Naive thymus-derived CD8-positive, alpha-beta T cell (primary cell): ENCODE measurements at regions not wholly inside any gene's neighbourhood (a gene's known extent, or its start where the extent isn't known, plus 50 kb on each side); places are given as distances from the start of the nearest gene placed in this dataset.
"Not testable (repeated sequence)": the region's sequence is repeated elsewhere in the genome, so short reads cannot be mapped to it uniquely, and the experiment has no call there.

Experiments used
- ATAC-seq, 2 donors: fragments of 150-1000 bp; cut with Tn5 transposase in 1 of 2; sonication (Bioruptor Pico), chemical (Tn5 transposase) in 1 of 2; 1 replicate in 1 of 2; 2 replicates in 1 of 2; pipeline ENCODE4 v1.10.0; 2021; ENCODE audit warnings: mild to moderate bottlenecking in 2 of 2, moderate library complexity in 2 of 2
- POLR2A ChIA-PET: fragments of 350-600 bp; sonication (Branson Sonifier 250); formaldehyde crosslinking; loops from one replicate; lab custom pipeline; 2021; ENCODE audit warnings: antibody characterized with exemption; lab: Charles Lee
- DNase-seq, 10 donors: peaks; one replicate each; pipeline versions ENCODE4 v3.0.0 to v3.0.0-alpha.2; 2020 to 2022
- H3K27ac Mint-ChIP-seq, 10 donors: one replicate each; pipeline ENCODE4 v1.8.0; 2020 to 2022; ENCODE audit warnings: mild to moderate bottlenecking in 10 of 10, mixed read lengths in 10 of 10, moderate library complexity in 4 of 10, inconsistent platforms in 1 of 10
- H3K27me3 Mint-ChIP-seq, 5 donors: one replicate each; pipeline ENCODE4 v1.8.0; 2021 to 2022; ENCODE audit warnings: mixed read lengths in 5 of 5
- H3K36me3 Mint-ChIP-seq, 3 donors: one replicate each; pipeline ENCODE4 v1.8.0; 2020 to 2022; ENCODE audit warnings: mixed read lengths in 3 of 3, mild to moderate bottlenecking in 2 of 3, inconsistent platforms in 1 of 3
- H3K4me1 Mint-ChIP-seq, 4 donors: one replicate each; pipeline ENCODE4 v1.8.0; 2021 to 2022; ENCODE audit warnings: mixed read lengths in 4 of 4
- H3K4me3 Mint-ChIP-seq, 10 donors: one replicate each; pipeline ENCODE4 v1.8.0; 2020 to 2022; ENCODE audit warnings: mild to moderate bottlenecking in 10 of 10, mixed read lengths in 10 of 10, moderate library complexity in 6 of 10, inconsistent platforms in 1 of 10
- H3K9me3 Mint-ChIP-seq, 9 donors: one replicate each; pipeline ENCODE4 v1.8.0; 2020 to 2022; ENCODE audit warnings: mixed read lengths in 9 of 9, mild to moderate bottlenecking in 3 of 9, inconsistent platforms in 1 of 9, moderate library complexity in 1 of 9

- Mint-ChIP-seq H3K27me3 (peaks cover 0 to 6% (median 0%) of the 10 kb centered on the region in 5 donors), H3K9me3 (peaks cover 0 to 10% (median 2%) of the 10 kb centered on the region in 9 donors), H3K27ac (no peak overlapping the region), H3K4me3 (no peak overlapping the region), H3K4me1 (no peaks in the 10 kb centered on the region), H3K36me3 (peaks cover 0 to 4% (median 0%) of the 10 kb centered on the region in 3 donors)
- DNase-seq (no peak), ATAC-seq (no peak)
- POLR2A ChIA-PET: no interaction called here
These were observed 291.9 kb downstream of the SH3GL2 start for GRCh38 chr9:17870722-17871121.

- DNase-seq (no peak), ATAC-seq (no peak)
- POLR2A ChIA-PET: no interaction called here
- Mint-ChIP-seq H3K4me3 (no peak overlapping the region), H3K9me3 (peaks cover 0 to 10% (median 2%) of the 10 kb centered on the region in 9 donors), H3K36me3 (peaks cover 0 to 4% (median 0%) of the 10 kb centered on the region in 3 donors), H3K4me1 (no peaks in the 10 kb centered on the region), H3K27ac (no peak overlapping the region), H3K27me3 (no peaks in the 10 kb centered on the region)
These were observed 292.5 kb downstream of the SH3GL2 start for GRCh38 chr9:17871213-17871890.

GRCh38 chr9:17875886-17876285 is 297.0 kb downstream of the SH3GL2 start:
- H3K9me3 Mint-ChIP-seq: peaks cover 0 to 8% (median 0%) of the 10 kb centered on the region in 9 donors
- DNase-seq: no peak
- H3K27ac Mint-ChIP-seq: no peak overlapping the region
- POLR2A ChIA-PET: no interaction called here
- ATAC-seq: no peak
- H3K27me3 Mint-ChIP-seq: no peaks in the 10 kb centered on the region
- H3K4me3 Mint-ChIP-seq: no peak overlapping the region
- H3K4me1 Mint-ChIP-seq: no peaks in the 10 kb centered on the region
- H3K36me3 Mint-ChIP-seq: peaks cover 0 to 4% (median 0%) of the 10 kb centered on the region in 3 donors

- H3K27ac Mint-ChIP-seq: no peak overlapping the region
- no peaks in the 10 kb centered on the region for H3K4me1 Mint-ChIP-seq
- peaks cover 0 to 4% (median 0%) of the 10 kb centered on the region in 3 donors for H3K36me3 Mint-ChIP-seq
- POLR2A ChIA-PET: no interaction called here
- ATAC-seq (no peak), DNase-seq (no peak)
- peaks cover 0 to 8% (median 0%) of the 10 kb centered on the region in 9 donors for H3K9me3 Mint-ChIP-seq
- no peaks in the 10 kb centered on the region for H3K27me3 Mint-ChIP-seq
- no peak overlapping the region for H3K4me3 Mint-ChIP-seq
These were observed 297.8 kb downstream of the SH3GL2 start for GRCh38 chr9:17876687-17877086.

- no peak for DNase-seq
- H3K4me3 Mint-ChIP-seq: no peak overlapping the region
- ATAC-seq: no peak
These were observed 300.0 kb downstream of the SH3GL2 start for GRCh38 chr9:17878810-17879370.

GRCh38 chr9:17881371-17881770 is 302.5 kb downstream of the SH3GL2 start:
- H3K4me1 Mint-ChIP-seq: no peaks in the 10 kb centered on the region
- no peaks in the 10 kb centered on the region for H3K36me3 Mint-ChIP-seq
- POLR2A ChIA-PET: no interaction called here
- no peak overlapping the region for H3K4me3 Mint-ChIP-seq
- peaks cover 0 to 6% (median 0%) of the 10 kb centered on the region in 5 donors for H3K27me3 Mint-ChIP-seq
- peaks cover 0 to 3% (median 0%) of the 10 kb centered on the region in 9 donors for H3K9me3 Mint-ChIP-seq
- ATAC-seq (no peak), DNase-seq (no peak)
- H3K27ac Mint-ChIP-seq: no peak overlapping the region

More at GRCh38 chr9:17878810-17879370, 300.0 kb downstream of the SH3GL2 start:
- Mint-ChIP-seq H3K27ac (no peak overlapping the region), H3K36me3 (no peaks in the 10 kb centered on the region), H3K4me1 (no peaks in the 10 kb centered on the region), H3K9me3 (peaks cover 0 to 3% (median 0%) of the 10 kb centered on the region in 9 donors), H3K27me3 (peaks cover 0 to 3% (median 0%) of the 10 kb centered on the region in 5 donors)
- POLR2A ChIA-PET: no interaction called here

- Mint-ChIP-seq H3K27me3 (peaks cover 0 to 6% (median 0%) of the 10 kb centered on the region in 5 donors), H3K36me3 (no peaks in the 10 kb centered on the region), H3K4me3 (no peak overlapping the region), H3K4me1 (no peaks in the 10 kb centered on the region), H3K9me3 (peaks cover 0 to 12% (median 0%) of the 10 kb centered on the region in 9 donors), H3K27ac (no peak overlapping the region)
- POLR2A ChIA-PET: no interaction called here
- ATAC-seq: no peak
- DNase-seq: no peak
These were observed 304.1 kb downstream of the SH3GL2 start for GRCh38 chr9:17882688-17883594.

- peaks cover 0 to 12% (median 0%) of the 10 kb centered on the region in 9 donors for H3K9me3 Mint-ChIP-seq
- POLR2A ChIA-PET: no interaction called here
- DNase-seq (no peak), ATAC-seq (no peak)
- H3K4me1 Mint-ChIP-seq: no peaks in the 10 kb centered on the region
- H3K27me3 Mint-ChIP-seq: peaks cover 0 to 3% (median 0%) of the 10 kb centered on the region in 5 donors
- H3K36me3 Mint-ChIP-seq: no peaks in the 10 kb centered on the region
- H3K27ac Mint-ChIP-seq: no peak overlapping the region
- no peak overlapping the region for H3K4me3 Mint-ChIP-seq
These were observed 309.2 kb downstream of the SH3GL2 start for GRCh38 chr9:17888066-17888465.

- H3K4me3 Mint-ChIP-seq, ATAC-seq, DNase-seq, H3K36me3 Mint-ChIP-seq, H3K27ac Mint-ChIP-seq, POLR2A ChIA-PET, H3K27me3 Mint-ChIP-seq, H3K4me1 Mint-ChIP-seq: not testable (repeated sequence)
- H3K9me3 Mint-ChIP-seq: peaks cover 0 to 12% (median 0%) of the 10 kb centered on the region in 9 donors
These were observed 310.1 kb downstream of the SH3GL2 start for GRCh38 chr9:17888964-17889363.

GRCh38 chr9:17894501-17895160 is 315.8 kb downstream of the SH3GL2 start:
- Mint-ChIP-seq H3K27ac (no peak overlapping the region), H3K4me1 (no peaks in the 10 kb centered on the region), H3K9me3 (peaks cover 0 to 21% (median 2%) of the 10 kb centered on the region in 9 donors), H3K36me3 (no peaks in the 10 kb centered on the region), H3K4me3 (no peak overlapping the region), H3K27me3 (peaks cover 0 to 3% (median 0%) of the 10 kb centered on the region in 5 donors)
- ATAC-seq: no peak
- POLR2A ChIA-PET: no interaction called here
- no peak for DNase-seq

- H3K27ac Mint-ChIP-seq: no peak overlapping the region
- H3K4me1 Mint-ChIP-seq: peaks cover 0 to 1% (median 0%) of the 10 kb centered on the region in 4 donors
- POLR2A ChIA-PET: no interaction called here
- ATAC-seq (no peak), DNase-seq (no peak)
- no peak overlapping the region for H3K4me3 Mint-ChIP-seq
- peaks cover 7 to 22% (median 10%) of the 10 kb centered on the region in 5 donors for H3K27me3 Mint-ChIP-seq
- peaks cover 0 to 14% (median 3%) of the 10 kb centered on the region in 9 donors for H3K9me3 Mint-ChIP-seq
- H3K36me3 Mint-ChIP-seq: no peaks in the 10 kb centered on the region
These were observed 321.7 kb downstream of the SH3GL2 start for GRCh38 chr9:17900606-17901005.

- peaks cover 0 to 5% (median 0%) of the 10 kb centered on the region in 3 donors for H3K36me3 Mint-ChIP-seq
- peaks cover 0 to 14% (median 3%) of the 10 kb centered on the region in 9 donors for H3K9me3 Mint-ChIP-seq
- ATAC-seq: no peak
- H3K27ac Mint-ChIP-seq: no peak overlapping the region
- POLR2A ChIA-PET: no interaction called here
- H3K4me1 Mint-ChIP-seq: peaks cover 0 to 1% (median 0%) of the 10 kb centered on the region in 4 donors
- peak overlapping the region in 1 of 10 donors; percentile 54 for H3K4me3 Mint-ChIP-seq
- H3K27me3 Mint-ChIP-seq: peaks cover 12 to 33% (median 30%) of the 10 kb centered on the region in 5 donors
- no peak for DNase-seq
These were observed 326.5 kb downstream of the SH3GL2 start for GRCh38 chr9:17905366-17905765.
